Stimulated activated CD4-positive, alpha-beta T cell treated with anti-CD3 and anti-CD28 coated beads, Interleukin-2, amount 100 ng/mL, for 48 hours (primary cell): ENCODE measurements at regions not wholly inside any gene's neighbourhood (a gene's known extent, or its start where the extent isn't known, plus 50 kb on each side); places are given as distances from the start of the nearest gene placed in this dataset.
"Not testable (repeated sequence)": the region's sequence is repeated elsewhere in the genome, so short reads cannot be mapped to it uniquely, and the experiment has no call there.

ENCODE experiments used
- DNase-seq, 2 donors: peaks; one replicate each; pipeline ENCODE4 v3.0.0-alpha.2; 2020

GRCh38 chr20:41716436-41716835, 98.3 kb upstream of the CHD6 start:
- DNase-seq = no peak

- no peak for DNase-seq
Measured at GRCh38 chr20:41715526-41715925, 97.3 kb upstream of the CHD6 start.

GRCh38 chr20:41714030-41714429, 95.9 kb upstream of the CHD6 start:
- no peak for DNase-seq

- no peak for DNase-seq
Measured at GRCh38 chr20:41704896-41705295, 86.7 kb upstream of the CHD6 start.

- DNase-seq = no peak
Measured at GRCh38 chr20:41702647-41703046, 84.5 kb upstream of the CHD6 start.

- DNase-seq = no peak
Measured at GRCh38 chr20:41701588-41702348, 83.6 kb upstream of the CHD6 start.

GRCh38 chr20:41699673-41700072, 81.5 kb upstream of the CHD6 start:
- not testable (repeated sequence) for DNase-seq

- DNase-seq = peak in 1 of 2 donors; percentile 7
Measured at GRCh38 chr20:41697861-41698559, 79.8 kb upstream of the CHD6 start.

GRCh38 chr20:41696428-41696827, 78.3 kb upstream of the CHD6 start:
- no peak for DNase-seq

- no peak for DNase-seq
Measured at GRCh38 chr20:41694796-41695195, 76.6 kb upstream of the CHD6 start.

GRCh38 chr20:41693136-41693979, 75.2 kb upstream of the CHD6 start:
- peak; percentile 60 to 61 for DNase-seq

GRCh38 chr20:41692479-41693135, 74.4 kb upstream of the CHD6 start:
- peak; percentile 61 to 66 for DNase-seq

- DNase-seq = no peak
Measured at GRCh38 chr20:41691443-41691842, 73.3 kb upstream of the CHD6 start.

GRCh38 chr20:41690702-41691101, 72.5 kb upstream of the CHD6 start:
- no peak for DNase-seq

- no peak for DNase-seq
Measured at GRCh38 chr20:41686961-41687360, 68.8 kb upstream of the CHD6 start.

GRCh38 chr20:41685145-41685544, 67.0 kb upstream of the CHD6 start:
- DNase-seq = not testable (repeated sequence)

- DNase-seq = no peak
Measured at GRCh38 chr20:41678799-41679198, 60.6 kb upstream of the CHD6 start.

- DNase-seq = no peak
Measured at GRCh38 chr20:41672282-41672681, 54.1 kb upstream of the CHD6 start.

- no peak for DNase-seq
Measured at GRCh38 chr20:41671143-41671542, 53.0 kb upstream of the CHD6 start.

GRCh38 chr20:41670631-41671030, 52.5 kb upstream of the CHD6 start:
- no peak for DNase-seq

GRCh38 chr20:41669708-41670263, 51.6 kb upstream of the CHD6 start:
- DNase-seq = no peak

GRCh38 chr20:41668057-41668749, 50.0 kb upstream of the CHD6 start:
- no peak for DNase-seq
